Tibial nerve (tissue), 4 donors: ENCODE measurements at regions not wholly inside any gene's neighbourhood (a gene's known extent, or its start where the extent isn't known, plus 50 kb on each side); places are given as distances from the start of the nearest gene placed in this dataset.

Experiments used
- CTCF ChIP-seq, 5 experiments: fragments of 200-600 bp in 3 of 5; fragments of 450-650 bp in 2 of 5; sonication (generic) in 3 of 5; IDR thresholded peaks; one replicate each; pipeline ENCODE4 v1.5.1; 2016 to 2019; ENCODE audit warnings: antibody characterized with exemption in 5 of 5, mild to moderate bottlenecking in 3 of 5, moderate library complexity in 2 of 5
- EP300 ChIP-seq, 2 donors: sonication (generic); formaldehyde crosslinking; IDR thresholded peaks; one replicate each; pipeline ENCODE4 v1.6.1; 2017; ENCODE audit warnings: antibody characterized with exemption in 2 of 2, mild to moderate bottlenecking in 1 of 2
- POLR2A ChIP-seq, 2 donors: fragments of 450-650 bp; IDR thresholded peaks; one replicate each; pipeline ENCODE4 v1.6.1; 2017; ENCODE audit warnings: antibody characterized with exemption in 2 of 2, mild to moderate bottlenecking in 2 of 2, moderate library complexity in 2 of 2

- no peak for TF ChIP-seq POLR2A (IDR thresholded peaks at IDR 0.05)
- TF ChIP-seq EP300 (IDR thresholded peaks at IDR 0.05): no peak
- TF ChIP-seq CTCF (IDR thresholded peaks at IDR 0.05): no peak
These were observed 985.4 kb downstream of the TMEM121 start for GRCh38 chr14:106511800-106512198.
